Brain microvascular endothelial cell (primary cell): ENCODE measurements at regions not wholly inside any gene's neighbourhood (a gene's known extent, or its start where the extent isn't known, plus 50 kb on each side); places are given as distances from the start of the nearest gene placed in this dataset.

ENCODE experiments used
- DNase-seq: peaks from one replicate; pipeline ENCODE4 v3.0.0-alpha.2; 2020
- H3K27ac ChIP-seq: fragments of 250-450 bp; sonication (Bioruptor Pico); 2 replicates; pipeline ENCODE4 v1.5.1; 2020; ENCODE audit warnings: mild to moderate bottlenecking, moderate library complexity
- H3K27me3 ChIP-seq: fragments of 250-450 bp; sonication (Bioruptor Pico); replicated peaks from 2 replicates; pipeline ENCODE4 v1.5.1; 2020; ENCODE audit warnings: mild to moderate bottlenecking
- H3K36me3 ChIP-seq: fragments of 250-450 bp; sonication (Bioruptor Pico); replicated peaks from 2 replicates; pipeline ENCODE4 v1.5.1; 2020; ENCODE audit warnings: mild to moderate bottlenecking
- H3K4me3 ChIP-seq: 2 replicates; pipeline ENCODE4 v1.5.1; 2011; ENCODE audit warnings: low read depth, mild to moderate bottlenecking, control low read depth, low read length, moderate library complexity
- in situ Hi-C: cut with HindIII; loops from 2 replicates; pipeline ENCODE4 v1.10.0; 2017; ENCODE audit warnings: low sequenced_read_pairs, low pct_ligation_motif_present
- TF ChIP-seq, protein P1 (sequence below): IDR thresholded peaks from 2 replicates; pipeline ENCODE4 v1.5.1; 2011; ENCODE audit warnings: low read depth, mild to moderate bottlenecking, moderate library complexity, low read length, control low read depth, inconsistent platforms; ENCODE audit errors: missing control alignments

DNA sequence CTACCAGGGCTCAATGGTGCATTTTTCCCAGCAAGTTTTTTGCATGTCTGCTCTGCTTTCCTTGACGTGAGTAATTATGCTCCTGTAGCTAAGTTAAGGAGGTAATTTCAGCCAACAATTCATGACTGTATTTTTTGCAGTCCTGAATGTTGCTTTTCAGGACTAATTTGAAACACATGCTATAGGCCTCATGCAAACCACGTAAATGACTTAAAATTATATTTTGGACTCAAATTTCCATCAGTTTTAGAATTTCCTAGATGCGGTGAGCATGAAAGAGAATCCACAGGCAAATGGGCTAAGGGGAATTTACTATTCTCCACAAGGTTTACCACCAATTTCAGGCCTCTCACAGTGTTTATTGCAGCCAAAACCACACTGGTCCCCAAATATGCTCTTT is 589.9 kb upstream of the LRRTM1 start:
- H3K27ac ChIP-seq = no peak overlapping the region
- H3K36me3 ChIP-seq = no peaks in the 10 kb centered on the region
- in situ Hi-C loops = no loop called here
- no peaks in the 10 kb centered on the region for H3K27me3 ChIP-seq
- TF ChIP-seq, protein P1, sequence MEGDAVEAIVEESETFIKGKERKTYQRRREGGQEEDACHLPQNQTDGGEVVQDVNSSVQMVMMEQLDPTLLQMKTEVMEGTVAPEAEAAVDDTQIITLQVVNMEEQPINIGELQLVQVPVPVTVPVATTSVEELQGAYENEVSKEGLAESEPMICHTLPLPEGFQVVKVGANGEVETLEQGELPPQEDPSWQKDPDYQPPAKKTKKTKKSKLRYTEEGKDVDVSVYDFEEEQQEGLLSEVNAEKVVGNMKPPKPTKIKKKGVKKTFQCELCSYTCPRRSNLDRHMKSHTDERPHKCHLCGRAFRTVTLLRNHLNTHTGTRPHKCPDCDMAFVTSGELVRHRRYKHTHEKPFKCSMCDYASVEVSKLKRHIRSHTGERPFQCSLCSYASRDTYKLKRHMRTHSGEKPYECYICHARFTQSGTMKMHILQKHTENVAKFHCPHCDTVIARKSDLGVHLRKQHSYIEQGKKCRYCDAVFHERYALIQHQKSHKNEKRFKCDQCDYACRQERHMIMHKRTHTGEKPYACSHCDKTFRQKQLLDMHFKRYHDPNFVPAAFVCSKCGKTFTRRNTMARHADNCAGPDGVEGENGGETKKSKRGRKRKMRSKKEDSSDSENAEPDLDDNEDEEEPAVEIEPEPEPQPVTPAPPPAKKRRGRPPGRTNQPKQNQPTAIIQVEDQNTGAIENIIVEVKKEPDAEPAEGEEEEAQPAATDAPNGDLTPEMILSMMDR = no peak
- no peak overlapping the region for H3K4me3 ChIP-seq
- no peak for DNase-seq

DNA sequence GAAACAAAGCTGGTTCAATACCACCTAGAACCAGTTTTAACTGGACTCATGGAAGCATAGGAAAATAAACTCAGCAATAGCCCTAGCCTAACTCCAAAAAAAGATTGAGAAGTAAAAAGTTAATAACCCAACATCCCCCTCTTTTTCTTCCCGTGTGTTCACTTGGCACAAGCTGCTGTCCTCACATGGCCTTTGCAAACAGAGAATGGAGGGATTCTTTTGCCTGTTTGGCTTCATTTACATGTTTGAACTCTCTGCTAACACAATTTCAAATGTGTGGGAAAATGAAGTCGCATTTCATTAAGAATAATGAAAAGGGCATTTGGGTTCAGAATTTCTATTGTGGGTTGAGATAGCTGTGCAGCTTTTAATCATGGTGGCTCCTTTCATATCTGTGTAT is 589.2 kb upstream of the LRRTM1 start:
- in situ Hi-C loops = no loop called here
- DNase-seq = no peak
- TF ChIP-seq, protein P1 = no peak
- Histone ChIP-seq H3K36me3 (no peaks in the 10 kb centered on the region), H3K27ac (no peak overlapping the region), H3K4me3 (no peak overlapping the region), H3K27me3 (no peaks in the 10 kb centered on the region)

DNA sequence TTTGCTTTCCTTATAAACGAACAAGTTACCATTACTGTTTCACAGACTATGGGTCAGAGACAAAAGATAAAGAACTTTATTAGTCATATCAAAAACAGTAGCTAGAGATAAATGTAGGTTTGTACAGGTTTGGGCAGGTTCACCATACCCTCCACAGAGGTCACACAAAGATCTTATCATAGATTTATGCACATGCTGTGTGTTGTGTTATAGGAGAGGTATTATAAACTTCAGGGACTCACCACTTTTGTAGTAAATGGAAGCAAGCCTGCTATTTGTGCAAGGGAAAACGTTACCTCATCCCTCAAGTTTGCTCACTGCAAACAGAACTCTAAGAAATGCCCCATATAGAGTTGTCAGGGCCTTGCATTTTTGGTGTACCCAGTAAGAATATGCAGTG is 584.5 kb upstream of the LRRTM1 start:
- H3K27me3 ChIP-seq = no peaks in the 10 kb centered on the region
- in situ Hi-C loops = no loop called here
- no peak overlapping the region for H3K4me3 ChIP-seq
- H3K27ac ChIP-seq = no peak overlapping the region
- TF ChIP-seq, protein P1 = no peak
- DNase-seq = no peak
- no peaks in the 10 kb centered on the region for H3K36me3 ChIP-seq

DNA sequence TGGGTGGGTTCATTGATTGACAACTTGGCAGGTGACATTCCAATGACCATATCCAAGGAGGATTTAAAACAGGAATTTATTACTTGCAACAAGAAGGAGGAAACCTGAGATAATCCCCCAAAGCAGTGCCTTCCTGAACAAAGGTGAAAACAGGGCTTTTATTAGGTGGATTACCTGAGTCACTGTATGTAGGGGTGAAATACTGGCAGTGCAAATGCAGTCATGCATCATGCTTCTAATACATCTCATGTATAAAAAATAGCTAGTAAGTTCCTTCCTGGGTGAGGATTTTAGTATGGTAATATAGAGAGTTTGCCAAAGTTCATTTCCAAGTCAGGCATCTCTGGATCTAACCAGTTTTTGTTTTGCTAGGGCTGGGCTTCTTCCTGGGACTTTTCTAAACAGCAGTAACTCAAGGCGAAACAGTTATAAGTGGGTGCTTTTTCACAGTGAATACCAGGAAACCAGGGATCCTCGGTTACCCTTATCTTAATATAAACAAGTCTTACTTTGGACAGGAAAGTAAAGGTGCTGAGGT is 583.4 kb upstream of the LRRTM1 start:
- Histone ChIP-seq H3K27me3 (no peaks in the 10 kb centered on the region), H3K27ac (no peak overlapping the region), H3K36me3 (no peaks in the 10 kb centered on the region), H3K4me3 (no peak overlapping the region)
- in situ Hi-C loops = no loop called here
- no peak for DNase-seq
- TF ChIP-seq, protein P1 = no peak

DNA sequence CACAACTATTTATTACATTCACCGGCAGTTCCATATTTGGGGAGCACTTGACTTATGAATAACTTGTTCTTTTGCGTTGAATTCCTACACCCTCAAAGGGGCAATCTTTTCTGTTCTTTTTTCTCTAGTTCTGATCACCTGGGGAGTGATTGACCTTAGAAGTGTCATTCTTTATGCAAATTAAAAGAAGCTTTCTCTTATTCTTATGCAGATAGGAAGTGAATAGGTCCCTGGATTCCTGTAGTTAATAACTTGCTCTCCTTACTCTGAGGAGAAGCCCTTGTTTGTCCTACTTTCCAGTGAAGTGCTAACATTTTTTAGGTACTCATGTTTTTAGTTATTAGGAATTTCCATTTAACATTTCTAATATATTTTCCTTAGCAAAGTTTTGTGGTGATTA is 569.8 kb upstream of the LRRTM1 start:
- Histone ChIP-seq H3K27ac (no peak overlapping the region), H3K27me3 (no peaks in the 10 kb centered on the region), H3K4me3 (no peak overlapping the region), H3K36me3 (no peaks in the 10 kb centered on the region)
- no peak for DNase-seq
- TF ChIP-seq, protein P1 = no peak
- in situ Hi-C loops = no loop called here

DNA sequence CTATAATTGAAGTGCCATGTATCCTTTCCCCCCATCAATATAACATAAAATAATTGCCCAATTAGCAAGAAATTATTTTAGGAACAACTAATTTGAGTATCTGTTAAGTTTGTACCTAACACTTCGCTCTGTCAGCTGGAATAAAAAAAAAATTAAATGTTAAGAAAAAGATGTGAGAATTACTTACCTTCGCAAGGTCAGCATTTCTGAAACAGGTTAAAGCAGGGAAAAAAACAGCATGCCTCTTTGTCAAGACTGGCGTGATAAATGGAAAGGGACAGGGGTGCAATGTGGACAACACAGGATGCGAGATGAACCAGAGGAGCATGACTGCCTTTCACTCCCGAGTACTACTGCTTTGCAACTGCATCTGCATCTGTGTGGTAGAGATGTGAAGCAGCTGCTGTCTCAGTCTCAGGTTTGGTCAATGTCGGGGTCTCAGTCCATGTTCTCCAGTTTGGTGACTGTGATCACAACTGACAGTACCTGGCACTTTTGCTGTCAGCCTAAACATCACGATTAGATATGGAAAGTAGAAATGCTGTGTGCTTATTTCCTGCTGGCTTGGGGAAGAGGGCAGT is 565.4 kb upstream of the LRRTM1 start:
- H3K4me3 ChIP-seq = no peak overlapping the region
- H3K27me3 ChIP-seq = no peaks in the 10 kb centered on the region
- H3K27ac ChIP-seq = no peak overlapping the region
- DNase-seq = no peak
- TF ChIP-seq, protein P1 = no peak
- no peaks in the 10 kb centered on the region for H3K36me3 ChIP-seq
- in situ Hi-C loops = no loop called here
